H9 (cell line): ENCODE measurements at regions not wholly inside any gene's neighbourhood (a gene's known extent, or its start where the extent isn't known, plus 50 kb on each side); places are given as distances from the start of the nearest gene placed in this dataset.

Source experiments
- DNase-seq: peaks from one replicate; pipeline ENCODE4 v3.0.0-alpha.2; 2017
- H2AFZ ChIP-seq: one replicate; pipeline ENCODE4 v1.6.1; 2013; ENCODE audit warnings: mild to moderate bottlenecking, low read length, control low read depth, moderate library complexity
- H2AK5ac ChIP-seq: 2 replicates; pipeline ENCODE4 v1.6.1; 2013; ENCODE audit warnings: low read length, control low read depth, mixed read lengths; ENCODE audit not compliant: insufficient read length
- H2BK120ac ChIP-seq: one replicate; pipeline ENCODE4 v1.6.1; 2013; ENCODE audit warnings: low read depth, mild to moderate bottlenecking, low read length, control low read depth, inconsistent platforms; ENCODE audit not compliant: poor library complexity, severe bottlenecking
- H2BK12ac ChIP-seq: 2 replicates; pipeline ENCODE4 v1.6.1; 2013; ENCODE audit warnings: low read length, control low read depth, mixed read lengths, low read depth; ENCODE audit not compliant: insufficient read length
- H2BK15ac ChIP-seq: 2 replicates; pipeline ENCODE4 v1.6.1; 2013; ENCODE audit warnings: low read depth, low read length, control low read depth
- H2BK20ac ChIP-seq: one replicate; pipeline ENCODE4 v1.6.1; 2013; ENCODE audit warnings: low read depth, mild to moderate bottlenecking, low read length, control low read depth, inconsistent platforms; ENCODE audit not compliant: poor library complexity, severe bottlenecking
- H2BK5ac ChIP-seq: 2 replicates; pipeline ENCODE4 v1.6.1; 2013; ENCODE audit warnings: low read length, control low read depth, mixed read lengths; ENCODE audit not compliant: insufficient read length
- H3K14ac ChIP-seq: 2 replicates; pipeline ENCODE4 v1.6.1; 2013; ENCODE audit warnings: low read length, control low read depth; ENCODE audit not compliant: insufficient read depth
- H3K18ac ChIP-seq: 2 replicates; pipeline ENCODE4 v1.6.1; 2013; ENCODE audit warnings: low read depth, mild to moderate bottlenecking, mixed read lengths, low read length, control low read depth; ENCODE audit not compliant: insufficient read length
- H3K23ac ChIP-seq: 2 replicates; pipeline ENCODE4 v1.6.1; 2013; ENCODE audit warnings: low read length, control low read depth, mixed read lengths, low read depth; ENCODE audit not compliant: insufficient read length
- H3K23me2 ChIP-seq: 2 replicates; pipeline ENCODE4 v1.6.1; 2013; ENCODE audit warnings: low read depth, mild to moderate bottlenecking, mixed read lengths, low read length, control low read depth; ENCODE audit not compliant: insufficient read length, poor library complexity, severe bottlenecking
- H3K27ac ChIP-seq: 2 replicates; pipeline ENCODE4 v1.5.1; 2013; ENCODE audit warnings: low read length, control low read depth, mixed read lengths, low read depth; ENCODE audit not compliant: insufficient read length
- H3K27me3 ChIP-seq: 2 replicates; pipeline ENCODE4 v1.6.1; 2013; ENCODE audit warnings: low read length, control low read depth, inconsistent platforms; ENCODE audit not compliant: insufficient read depth
- H3K4ac ChIP-seq: 2 replicates; pipeline ENCODE4 v1.6.1; 2013; ENCODE audit warnings: low read depth, mild to moderate bottlenecking, control low read depth, inconsistent platforms, low read length, moderate library complexity
- H3K4me1 ChIP-seq: 2 replicates; pipeline ENCODE4 v1.6.1; 2013; ENCODE audit warnings: low read length, control low read depth, inconsistent platforms; ENCODE audit not compliant: insufficient read depth
- H3K4me2 ChIP-seq: 2 replicates; pipeline ENCODE4 v1.6.1; 2013; ENCODE audit warnings: low read length, control low read depth, mixed read lengths; ENCODE audit not compliant: insufficient read length, insufficient read depth
- H3K56ac ChIP-seq: 2 replicates; pipeline ENCODE4 v1.6.1; 2013; ENCODE audit warnings: low read depth, mild to moderate bottlenecking, mixed read lengths, low read length, control low read depth; ENCODE audit not compliant: insufficient read length
- H3K79me1 ChIP-seq: 2 replicates; pipeline ENCODE4 v1.6.1; 2013; ENCODE audit warnings: low read depth, mild to moderate bottlenecking, moderate library complexity, low read length, control low read depth, inconsistent platforms; ENCODE audit not compliant: insufficient read depth, poor library complexity, severe bottlenecking
- H3K79me2 ChIP-seq: 2 replicates; pipeline ENCODE4 v1.6.1; 2013; ENCODE audit warnings: low read length, control low read depth, inconsistent platforms; ENCODE audit not compliant: insufficient read depth
- H3K9ac ChIP-seq: 2 replicates; pipeline ENCODE4 v1.6.1; 2013; ENCODE audit warnings: low read length, control low read depth, mixed read lengths; ENCODE audit not compliant: insufficient read length; ENCODE audit errors: extremely low read depth
- H3K9me3 ChIP-seq: one replicate; pipeline ENCODE4 v1.6.1; 2013; ENCODE audit warnings: low read depth, low read length, inconsistent platforms; ENCODE audit not compliant: control insufficient read depth
- H3T11ph ChIP-seq: one replicate; pipeline ENCODE4 v1.6.1; 2013; ENCODE audit warnings: mild to moderate bottlenecking, low read length, control low read depth, inconsistent platforms
- H4K20me1 ChIP-seq: one replicate; pipeline ENCODE4 v1.6.1; 2013; ENCODE audit not compliant: control insufficient read depth, insufficient read length, insufficient read depth
- H4K5ac ChIP-seq: 2 replicates; pipeline ENCODE4 v1.6.1; 2013; ENCODE audit warnings: low read depth, mild to moderate bottlenecking, mixed read lengths, low read length, control low read depth; ENCODE audit not compliant: insufficient read length
- H4K8ac ChIP-seq: replicated peaks from 2 replicates; pipeline ENCODE4 v1.6.1; 2013; ENCODE audit warnings: low read length, control low read depth, mixed read lengths, low read depth; ENCODE audit not compliant: insufficient read length
- H4K91ac ChIP-seq: 2 replicates; pipeline ENCODE4 v1.6.1; 2013; ENCODE audit warnings: low read depth, mild to moderate bottlenecking, moderate library complexity, mixed read lengths, low read length, control low read depth; ENCODE audit not compliant: insufficient read length
- H3K27ac Mint-ChIP-seq, 3 experiments: 2 replicates in 2 of 3; 3 replicates in 1 of 3; pipeline ENCODE4 v1.8.0; 2020 to 2021; ENCODE audit warnings: mixed read lengths in 3 of 3, mild to moderate bottlenecking in 1 of 3, moderate library complexity in 1 of 3
- H3K27me3 Mint-ChIP-seq: 2 replicates; pipeline ENCODE4 v1.8.0; 2021; ENCODE audit warnings: low read depth, mild to moderate bottlenecking, moderate library complexity, mixed read lengths
- H3K36me3 Mint-ChIP-seq, 3 experiments: 2 replicates in 2 of 3; 3 replicates in 1 of 3; pipeline ENCODE4 v1.8.0; 2020 to 2021; ENCODE audit warnings: low read depth in 3 of 3, mixed read lengths in 3 of 3; ENCODE audit not compliant: insufficient read depth in 1 of 3
- H3K4me1 Mint-ChIP-seq, 2 experiments: 2 replicates each; pipeline ENCODE4 v1.8.0; 2020; ENCODE audit warnings: mixed read lengths in 2 of 2
- H3K4me3 Mint-ChIP-seq, 2 experiments: 2 replicates in 1 of 2; 3 replicates in 1 of 2; pipeline ENCODE4 v1.8.0; 2020 to 2021; ENCODE audit warnings: mild to moderate bottlenecking in 2 of 2, mixed read lengths in 2 of 2, moderate library complexity in 1 of 2
- H3K9me3 Mint-ChIP-seq, 2 experiments: 2 replicates in 1 of 2; 3 replicates in 1 of 2; pipeline ENCODE4 v1.8.0; 2020; ENCODE audit warnings: mild to moderate bottlenecking in 2 of 2, mixed read lengths in 2 of 2, moderate library complexity in 1 of 2
- WGBS: extraction: QIAGEN DNeasy Blood & Tissue Kit; methylation state at CpG from one replicate; pipeline ENCODE4 v1.1.7; 2013; ENCODE audit warnings: missing lambda C conversion rate, low lambda C conversion rate, mixed read lengths; ENCODE audit not compliant: insufficient read length; ENCODE audit errors: extremely low coverage; 5-methylcytosine and 5-hydroxymethylcytosine counted together
- TF ChIP-seq, protein P1 (sequence below): fragments of 200-600 bp; sonication (generic); conservative IDR thresholded peaks from 3 replicates; pipeline ENCODE4 v1.8.0; 2021; ENCODE audit warnings: antibody characterized with exemption, mild to moderate bottlenecking

DNA sequence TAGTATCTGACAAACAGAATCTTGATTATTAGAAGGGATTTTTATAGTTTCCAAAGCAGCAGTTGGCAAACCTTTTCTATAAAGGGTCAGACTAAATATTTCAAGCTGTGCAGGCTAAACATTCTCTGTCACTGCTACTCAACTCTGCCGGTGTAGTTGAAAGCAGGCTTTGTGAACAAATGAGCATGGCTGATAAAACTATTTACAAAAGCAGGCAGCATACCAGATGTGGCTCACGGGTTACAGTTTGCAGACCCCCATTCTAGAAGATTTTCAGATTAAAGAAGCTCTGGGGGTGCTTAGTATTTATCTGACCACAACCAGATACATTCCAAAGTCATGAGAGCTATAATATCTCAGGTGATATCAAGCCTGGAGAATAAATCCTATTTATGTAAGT, 1017.5 kb downstream of the SORCS1 start:
- Histone ChIP-seq H2BK15ac (no peak overlapping the region), H2BK5ac (no peak overlapping the region), H3K14ac (no peak overlapping the region), H3K27me3 (no peaks in the 10 kb centered on the region), H3K23ac (no peak overlapping the region), H4K20me1 (no peaks in the 10 kb centered on the region), H2BK20ac (no peak overlapping the region), H4K91ac (no peak overlapping the region), H2BK120ac (no peak overlapping the region), H3K9ac (no peak overlapping the region), H3K4me2 (no peak overlapping the region), H3K4me1 (no peaks in the 10 kb centered on the region), H3K9me3 (no peaks in the 10 kb centered on the region), H3K56ac (no peak overlapping the region), H3K79me2 (no peaks in the 10 kb centered on the region), H2AK5ac (no peak overlapping the region), H4K8ac (no peak overlapping the region), H2BK12ac (no peak overlapping the region), H3K4ac (no peak overlapping the region), H2AFZ (no peak overlapping the region), H4K5ac (no peak overlapping the region), H3K79me1 (no peaks in the 10 kb centered on the region), H3K27ac (no peak overlapping the region), H3K18ac (no peak overlapping the region), H3T11ph (no peak overlapping the region), H3K23me2 (no peaks in the 10 kb centered on the region)
- WGBS: no CpG with 5 or more reads among the region's 2 CpGs
- Mint-ChIP-seq H3K9me3 (no peaks in the 10 kb centered on the region; a peak in 1 of 5 replicates), H3K4me3 (no peak overlapping the region), H3K27me3 (no peaks in the 10 kb centered on the region), H3K27ac (no peak overlapping the region; a peak in 1 of 7 replicates), H3K4me1 (peaks cover 3 to 6% of the 10 kb centered on the region in 2 experiments), H3K36me3 (no peaks in the 10 kb centered on the region)
- TF ChIP-seq, protein P1, sequence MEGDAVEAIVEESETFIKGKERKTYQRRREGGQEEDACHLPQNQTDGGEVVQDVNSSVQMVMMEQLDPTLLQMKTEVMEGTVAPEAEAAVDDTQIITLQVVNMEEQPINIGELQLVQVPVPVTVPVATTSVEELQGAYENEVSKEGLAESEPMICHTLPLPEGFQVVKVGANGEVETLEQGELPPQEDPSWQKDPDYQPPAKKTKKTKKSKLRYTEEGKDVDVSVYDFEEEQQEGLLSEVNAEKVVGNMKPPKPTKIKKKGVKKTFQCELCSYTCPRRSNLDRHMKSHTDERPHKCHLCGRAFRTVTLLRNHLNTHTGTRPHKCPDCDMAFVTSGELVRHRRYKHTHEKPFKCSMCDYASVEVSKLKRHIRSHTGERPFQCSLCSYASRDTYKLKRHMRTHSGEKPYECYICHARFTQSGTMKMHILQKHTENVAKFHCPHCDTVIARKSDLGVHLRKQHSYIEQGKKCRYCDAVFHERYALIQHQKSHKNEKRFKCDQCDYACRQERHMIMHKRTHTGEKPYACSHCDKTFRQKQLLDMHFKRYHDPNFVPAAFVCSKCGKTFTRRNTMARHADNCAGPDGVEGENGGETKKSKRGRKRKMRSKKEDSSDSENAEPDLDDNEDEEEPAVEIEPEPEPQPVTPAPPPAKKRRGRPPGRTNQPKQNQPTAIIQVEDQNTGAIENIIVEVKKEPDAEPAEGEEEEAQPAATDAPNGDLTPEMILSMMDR: no peak
- no peak for DNase-seq
